ENCODE measurements at regions not wholly inside any gene's neighbourhood (a gene's known extent, or its start where the extent isn't known, plus 50 kb on each side); places are given as distances from the start of the nearest gene placed in this dataset.

- Histone ChIP-seq H3K27me3 (ENCODE audit: control insufficient read depth in 2 of 2, insufficient read depth in 2 of 2, low read length in 2 of 2) (no peaks in the 10 kb centered on the region), H3K9me1 (replicated peaks; ENCODE audit: control insufficient read depth, extremely low read depth, insufficient read depth, low read length) (no peaks in the 10 kb centered on the region), H3K4me2 (ENCODE audit: insufficient read depth, low read length) (no peak overlapping the region), H2AFZ (ENCODE audit: low read depth, low read length) (no peak overlapping the region), H3K4me1 (ENCODE audit: control insufficient read depth, extremely low read depth, insufficient read depth, low read length) (peaks cover 13% of the 10 kb centered on the region), H3K9ac (replicated peaks; ENCODE audit: extremely low read depth, insufficient read depth, low read length) (no peak overlapping the region), H3K36me3 (ENCODE audit: control insufficient read depth in 2 of 2, extremely low read depth in 1 of 2, insufficient read depth in 2 of 2, low read length in 2 of 2) (no peaks in the 10 kb centered on the region), H3K9me3 (replicated peaks; ENCODE audit: control insufficient read depth, insufficient read depth, low read length) (no peaks in the 10 kb centered on the region), H4K20me1 (replicated peaks; ENCODE audit: control insufficient read depth, extremely low read depth, insufficient read depth, low read length) (no peaks in the 10 kb centered on the region), H3K27ac (ENCODE audit: insufficient read depth, low read depth, low read length) (no peak overlapping the region), H3K79me2 (ENCODE audit: control insufficient read depth, insufficient read depth, low read length) (no peaks in the 10 kb centered on the region), H3K4me3 (replicated peaks in 1 of 3; ENCODE audit: insufficient read depth in 1 of 3, low read depth in 1 of 3, low read length in 3 of 3) (no peak overlapping the region)
- intact Hi-C loops (cut with micrococcal nuclease) (no loop called here), dilution Hi-C loops (cut with MboI; ENCODE audit: extremely low pct_ligation_motif_present, low sequenced_read_pairs) (no loop called here)
- ChIA-PET CTCF (interaction anchor here (0.8 to 1.7 kb wide), 4 partner anchors 9 to 45 kb away, joined by 3 to 7 read pairs (median 4); no protein-coding TSS in a partner anchor), POLR2A (no interaction called here)
- no peak for TF ChIP-seq MAX (IDR thresholded peaks at IDR 0.05; ENCODE audit: insufficient read depth, insufficient read length)
- TF ChIP-seq MYC (IDR thresholded peaks at IDR 0.05; ENCODE audit: low read depth, low read length): no peak
- TF ChIP-seq FOS (IDR thresholded peaks at IDR 0.05; ENCODE audit: borderline replicate concordance, insufficient read depth, low read length): no peak
- no peak for TF ChIP-seq POLR2AphosphoS5 (IDR thresholded peaks at IDR 0.05; ENCODE audit: insufficient read depth, low read depth, low read length)
- TF ChIP-seq CTCF (IDR thresholded peaks at IDR 0.05; ENCODE audit: extremely low read depth in 1 of 2, insufficient read depth in 1 of 2, low read depth in 1 of 2, low read length in 2 of 2): no peak
- TF ChIP-seq JUN (IDR thresholded peaks at IDR 0.05; ENCODE audit: borderline replicate concordance, insufficient read depth, insufficient read length, low read depth): no peak
- no peak for TF ChIP-seq GATA2 (IDR thresholded peaks at IDR 0.05; ENCODE audit: insufficient read depth, insufficient read length, low read depth, low read length)
- TF ChIP-seq POLR2A (IDR thresholded peaks at IDR 0.05; ENCODE audit: low read depth, low read length): no peak
- TF ChIP-seq EZH2 (IDR thresholded peaks at IDR 0.05; ENCODE audit: borderline replicate concordance, low read depth, low read length, severe bottlenecking): no peak
- BruUV-seq (replicated peaks): no TSS peak
- DNase-seq (ENCODE audit: low read depth, low spot score) (no peak), FAIRE-seq (no peak)
These were observed 197.1 kb downstream of the SLC7A11 start for GRCh38 chr4:138045036-138045435.

Data from endothelial cell of umbilical vein (primary cell).